Sciatic nerve (tissue), 2 donors: ENCODE measurements at regions not wholly inside any gene's neighbourhood (a gene's known extent, or its start where the extent isn't known, plus 50 kb on each side); places are given as distances from the start of the nearest gene placed in this dataset.
"Not testable (repeated sequence)": the region's sequence is repeated elsewhere in the genome, so short reads cannot be mapped to it uniquely, and the experiment has no call there.

Experiments
- ATAC-seq: fragments of 200-7000 bp; cut with Tn5 transposase; one replicate; pipeline ENCODE4 v1.9.1; 2020; ENCODE audit warnings: mild to moderate bottlenecking, moderate library complexity
- DNase-seq: peaks from one replicate; pipeline ENCODE4 v3.0.0-alpha.2; 2020; ENCODE audit warnings: low spot score
- intact Hi-C: fragments of 100-400 bp; cut with DNase I; formaldehyde crosslinking; loops from one replicate; pipeline ENCODE4 v1.14.2; 2022
- donor health status: DM: no; HTN: no; CAD: no.
- donor health status: DM: no; HTN: no; CAD: no.

DNA sequence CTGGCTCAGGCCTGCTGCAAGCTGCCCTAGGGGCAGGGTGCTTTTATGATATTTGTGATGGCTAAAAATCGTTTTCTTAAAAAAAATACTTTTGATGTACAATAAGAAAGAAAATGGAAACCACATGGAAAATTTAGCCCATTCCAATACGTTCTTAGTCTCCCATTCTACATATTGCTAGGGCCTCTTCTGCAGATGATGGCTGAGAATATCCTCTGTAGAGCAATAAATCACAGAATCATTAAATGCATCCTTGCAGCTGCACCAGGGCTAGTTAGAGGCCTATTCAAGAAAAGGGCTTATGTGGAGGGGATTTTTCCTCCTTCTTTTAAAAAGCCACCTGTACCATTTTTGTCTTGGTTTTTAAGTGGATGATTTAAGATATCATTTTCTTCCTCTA lies 97.6 kb upstream of the C1GALT1C1 start:
- ATAC-seq: peak; percentile 55
- no peak for DNase-seq
- intact Hi-C loops: no loop called here

DNA sequence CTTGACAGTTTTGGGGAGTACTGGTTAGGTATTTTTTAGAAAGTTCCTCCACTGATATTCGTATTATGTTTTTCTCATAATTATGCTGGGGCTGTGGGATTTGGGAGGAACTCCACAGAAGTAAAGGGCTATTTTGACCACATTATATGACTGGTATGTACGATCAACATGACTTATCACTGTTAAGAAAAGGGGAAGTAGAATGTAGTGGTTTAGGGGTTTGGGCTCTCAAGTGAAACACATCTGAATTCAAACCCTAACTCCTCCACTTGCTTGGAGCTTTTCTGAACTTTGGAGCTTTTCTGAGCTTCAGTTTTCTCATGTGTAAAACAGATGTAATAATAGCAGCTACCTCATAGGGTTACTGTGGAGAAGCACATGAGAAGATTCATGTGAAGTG lies 96.4 kb upstream of the C1GALT1C1 start:
- intact Hi-C loops: no loop called here
- no peak for ATAC-seq

DNA sequence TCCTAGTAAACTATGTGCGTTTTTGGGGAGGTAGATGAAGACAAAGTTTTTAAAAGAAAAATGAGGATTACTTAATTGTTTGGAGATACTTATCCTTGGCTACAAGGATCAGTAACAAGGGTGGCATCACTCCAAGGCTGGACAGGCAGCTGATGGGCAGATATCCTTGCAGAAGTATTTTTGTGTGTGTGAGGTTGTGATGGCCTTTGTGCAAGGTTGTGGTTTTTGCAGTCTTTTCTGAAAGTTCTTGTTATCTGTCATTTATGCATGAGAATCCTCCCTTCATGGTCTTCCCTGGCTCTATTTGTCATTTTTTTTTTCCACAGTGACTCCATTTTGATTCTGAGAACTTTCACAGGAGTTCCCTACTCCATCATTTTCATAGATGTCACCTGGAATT lies 96.0 kb upstream of the C1GALT1C1 start:
- ATAC-seq (no peak), DNase-seq (no peak)
- intact Hi-C loops: no loop called here

More for the DNA sequence above, 96.4 kb upstream of the C1GALT1C1 start:
- DNase-seq: no peak

DNA sequence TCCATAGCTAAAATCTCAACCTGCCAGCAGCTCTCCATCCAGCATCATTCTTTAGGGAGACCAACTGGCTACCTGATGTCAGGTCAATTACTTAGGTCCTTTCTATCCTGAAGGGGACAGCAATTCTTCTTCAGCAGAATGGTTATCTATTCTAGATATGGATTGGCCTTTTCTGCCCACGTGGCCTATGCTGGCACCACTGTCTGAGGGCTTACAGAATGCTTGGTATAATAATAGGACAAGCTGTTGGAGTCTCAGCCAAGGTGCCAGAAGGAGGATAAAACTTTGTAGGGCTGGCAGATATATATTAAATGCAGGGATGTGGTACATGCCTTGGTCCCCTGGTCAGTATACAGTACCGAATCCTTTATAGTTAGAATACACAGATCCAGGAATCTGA lies 89.8 kb upstream of the C1GALT1C1 start:
- intact Hi-C loops: no loop called here
- DNase-seq: no peak
- no peak for ATAC-seq

- intact Hi-C loops: no loop called here
- ATAC-seq: no peak
- no peak for DNase-seq
These were observed 89.1 kb upstream of the C1GALT1C1 start for GRCh38 chrX:120718969-120719368.

- ATAC-seq, DNase-seq, intact Hi-C loops: not testable (repeated sequence)
These were observed 72.5 kb upstream of the C1GALT1C1 start for GRCh38 chrX:120702337-120702736.

GRCh38 chrX:120697053-120697452 lies 67.2 kb upstream of the C1GALT1C1 start:
- ATAC-seq (no peak), DNase-seq (no peak)
- intact Hi-C loops: no loop called here

DNA sequence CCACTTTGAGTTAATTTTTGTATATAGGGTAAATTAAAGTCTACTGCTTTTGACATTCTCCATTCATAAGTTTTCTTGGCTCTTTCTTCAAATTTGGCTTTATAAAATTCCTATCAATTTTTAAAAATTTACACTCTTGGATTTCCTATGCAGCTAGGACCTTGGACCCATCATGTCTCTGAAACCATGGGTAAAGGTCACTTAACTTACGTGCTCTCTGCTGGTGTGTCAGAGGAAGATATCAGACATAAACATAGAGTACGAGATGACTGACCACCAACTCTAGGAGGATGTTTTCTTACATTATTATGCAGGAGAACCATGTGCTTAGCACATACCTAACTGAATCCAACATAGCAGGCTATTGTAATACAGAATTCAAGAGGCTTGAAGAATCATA lies 62.5 kb upstream of the C1GALT1C1 start:
- DNase-seq: no peak
- intact Hi-C loops: no loop called here

GRCh38 chrX:120690941-120691340 lies 61.1 kb upstream of the C1GALT1C1 start:
- intact Hi-C loops: no loop called here
- DNase-seq (no peak), ATAC-seq (no peak)

More for the DNA sequence above, 62.5 kb upstream of the C1GALT1C1 start:
- no peak for ATAC-seq

DNA sequence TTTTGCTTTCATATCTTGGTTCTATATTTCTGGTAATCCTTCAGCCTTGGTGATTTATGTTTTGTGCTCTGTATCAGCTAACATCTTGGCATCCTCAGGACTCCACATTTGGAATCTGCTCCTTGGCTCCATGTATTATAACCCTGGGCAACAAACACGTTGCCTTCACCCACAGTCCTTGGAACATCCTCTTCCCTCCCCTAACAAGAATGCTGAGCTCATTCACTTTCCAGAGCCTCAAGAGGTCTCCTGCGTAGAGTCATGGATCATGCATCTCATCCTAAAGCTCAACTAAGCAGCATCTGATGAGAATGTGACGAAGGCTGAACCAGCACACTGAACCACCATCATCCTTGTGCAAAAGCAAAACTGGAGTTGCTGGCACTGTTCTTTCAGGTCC lies 60.5 kb upstream of the C1GALT1C1 start:
- no peak for DNase-seq
- intact Hi-C loops: no loop called here
- ATAC-seq: no peak

DNA sequence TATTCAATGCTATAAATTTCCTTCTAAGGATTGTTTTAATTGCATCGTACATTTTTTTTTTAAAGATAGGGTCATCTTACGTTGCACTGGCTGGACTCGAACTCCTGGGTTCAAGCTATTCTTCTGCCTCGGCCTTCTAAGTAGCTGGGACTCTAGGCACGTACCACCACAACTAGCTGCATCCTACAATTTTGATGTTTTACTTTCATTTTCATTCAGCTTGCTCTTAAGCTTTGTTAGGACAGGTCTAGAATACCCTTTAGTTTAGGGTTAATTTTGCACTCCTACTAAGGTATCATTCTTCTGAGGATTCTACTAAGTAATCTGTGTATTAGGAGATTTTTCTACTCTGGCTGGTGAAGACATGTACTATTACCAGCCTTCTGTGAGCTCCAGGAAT lies 50.2 kb upstream of the C1GALT1C1 start:
- DNase-seq: no peak
- intact Hi-C loops: no loop called here
- no peak for ATAC-seq
